HEK293T (cell line): ENCODE measurements at regions not wholly inside any gene's neighbourhood (a gene's known extent, or its start where the extent isn't known, plus 50 kb on each side); places are given as distances from the start of the nearest gene placed in this dataset.

Source experiments
- ARNT ChIP-seq: fragments of 450-650 bp; IDR thresholded peaks from 2 replicates; pipeline ENCODE4 v1.6.1; 2017; ENCODE audit warnings: mild to moderate bottlenecking
- FOXK2 ChIP-seq: fragments of 450-650 bp; IDR thresholded peaks from 2 replicates; pipeline ENCODE4 v1.6.1; 2016; ENCODE audit warnings: mild to moderate bottlenecking
- FOXM1 ChIP-seq: fragments of 450-650 bp; IDR thresholded peaks from 2 replicates; pipeline ENCODE4 v1.6.1; 2017; ENCODE audit warnings: mild to moderate bottlenecking, borderline replicate concordance
- HDGF ChIP-seq: fragments of 450-650 bp; IDR thresholded peaks from 2 replicates; pipeline ENCODE4 v1.6.1; 2017; ENCODE audit warnings: antibody characterized with exemption, borderline replicate concordance
- SP1 ChIP-seq: fragments of 450-650 bp; IDR thresholded peaks from 2 replicates; pipeline ENCODE4 v1.6.1; 2017
- SUZ12 ChIP-seq: fragments of 450-650 bp; IDR thresholded peaks from 2 replicates; pipeline ENCODE4 v1.6.1; 2016; ENCODE audit warnings: mild to moderate bottlenecking

DNA sequence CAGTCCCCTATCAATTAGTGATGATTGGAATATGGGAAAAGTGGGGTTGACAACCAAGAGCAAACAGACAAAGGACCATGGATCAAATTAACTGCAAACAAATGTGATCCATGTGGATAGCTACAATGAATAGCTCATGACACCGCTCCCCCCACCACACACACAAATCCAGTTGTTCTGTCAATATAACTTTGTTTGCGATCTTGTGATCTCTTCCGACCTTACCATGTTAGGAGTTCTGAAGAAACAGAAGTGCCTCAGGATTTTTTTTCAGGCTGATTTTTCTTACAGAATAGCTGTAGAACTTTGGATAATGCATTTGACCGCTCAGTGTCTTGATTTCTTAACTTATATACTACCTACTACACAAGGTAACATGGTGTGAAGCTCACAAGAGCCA lies 116.6 kb downstream of the SH2D1A start:
- no peak for TF ChIP-seq FOXK2
- TF ChIP-seq HDGF = no peak
- no peak for TF ChIP-seq SP1
- no peak for TF ChIP-seq FOXM1
- TF ChIP-seq SUZ12 = no peak
- no peak for TF ChIP-seq ARNT
